ENCODE measurements at regions not wholly inside any gene's neighbourhood (a gene's known extent, or its start where the extent isn't known, plus 50 kb on each side); places are given as distances from the start of the nearest gene placed in this dataset.
A peak's percentile ranks its signal among the peaks of the same experiment; 100 is the strongest.

DNA sequence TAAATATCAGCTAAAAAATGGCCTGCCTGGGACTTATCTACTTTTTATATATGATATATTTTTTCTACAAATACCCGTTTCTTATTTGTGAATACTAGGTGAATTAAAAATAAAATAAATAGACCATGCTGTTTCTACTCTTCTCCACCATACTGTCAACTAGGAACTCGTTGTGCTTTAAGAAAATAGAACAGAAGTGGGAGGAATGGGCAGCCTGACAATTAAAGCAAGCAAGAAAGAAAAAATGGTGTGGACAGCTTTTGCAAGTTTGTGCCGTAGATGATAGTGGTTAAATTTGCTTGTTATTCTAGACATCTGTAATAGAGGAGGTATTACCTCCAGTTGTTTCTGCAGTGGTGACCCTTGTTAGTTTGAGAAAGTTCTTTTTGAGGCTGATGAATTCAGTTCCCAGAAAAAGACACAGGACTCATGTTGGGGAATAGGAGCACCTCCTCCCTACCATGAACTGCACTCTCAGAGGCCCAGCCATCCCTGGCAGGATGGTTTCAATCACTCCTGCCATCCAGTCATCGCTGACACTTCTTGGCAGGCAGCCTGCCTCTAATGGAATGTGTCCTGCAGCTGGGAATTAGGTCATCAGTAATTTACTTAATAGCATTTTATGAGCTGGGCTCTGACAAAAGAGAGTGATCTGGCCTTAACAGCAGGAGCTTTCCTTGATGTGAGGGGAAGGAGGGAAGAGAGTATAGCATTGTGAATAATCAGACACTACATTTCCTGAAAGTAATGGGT is 105.0 kb upstream of the GAP43 start:
- peak; percentile 91 for DNase-seq (ENCODE audit: low read depth)
- H3K36me3 ChIP-seq (ENCODE audit: control insufficient read depth, insufficient read depth, low read length): no peaks in the 10 kb centered on the region
- H3K27me3 ChIP-seq (ENCODE audit: control insufficient read depth, insufficient read depth, low read length): no peaks in the 10 kb centered on the region
- H3K4me3 ChIP-seq (ENCODE audit: low read depth, low read length): no peak overlapping the region
- TF ChIP-seq, protein P1, sequence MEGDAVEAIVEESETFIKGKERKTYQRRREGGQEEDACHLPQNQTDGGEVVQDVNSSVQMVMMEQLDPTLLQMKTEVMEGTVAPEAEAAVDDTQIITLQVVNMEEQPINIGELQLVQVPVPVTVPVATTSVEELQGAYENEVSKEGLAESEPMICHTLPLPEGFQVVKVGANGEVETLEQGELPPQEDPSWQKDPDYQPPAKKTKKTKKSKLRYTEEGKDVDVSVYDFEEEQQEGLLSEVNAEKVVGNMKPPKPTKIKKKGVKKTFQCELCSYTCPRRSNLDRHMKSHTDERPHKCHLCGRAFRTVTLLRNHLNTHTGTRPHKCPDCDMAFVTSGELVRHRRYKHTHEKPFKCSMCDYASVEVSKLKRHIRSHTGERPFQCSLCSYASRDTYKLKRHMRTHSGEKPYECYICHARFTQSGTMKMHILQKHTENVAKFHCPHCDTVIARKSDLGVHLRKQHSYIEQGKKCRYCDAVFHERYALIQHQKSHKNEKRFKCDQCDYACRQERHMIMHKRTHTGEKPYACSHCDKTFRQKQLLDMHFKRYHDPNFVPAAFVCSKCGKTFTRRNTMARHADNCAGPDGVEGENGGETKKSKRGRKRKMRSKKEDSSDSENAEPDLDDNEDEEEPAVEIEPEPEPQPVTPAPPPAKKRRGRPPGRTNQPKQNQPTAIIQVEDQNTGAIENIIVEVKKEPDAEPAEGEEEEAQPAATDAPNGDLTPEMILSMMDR (IDR thresholded peaks at IDR 0.05; ENCODE audit: insufficient read depth, low read length, poor library complexity, severe bottlenecking): no peak

DNA sequence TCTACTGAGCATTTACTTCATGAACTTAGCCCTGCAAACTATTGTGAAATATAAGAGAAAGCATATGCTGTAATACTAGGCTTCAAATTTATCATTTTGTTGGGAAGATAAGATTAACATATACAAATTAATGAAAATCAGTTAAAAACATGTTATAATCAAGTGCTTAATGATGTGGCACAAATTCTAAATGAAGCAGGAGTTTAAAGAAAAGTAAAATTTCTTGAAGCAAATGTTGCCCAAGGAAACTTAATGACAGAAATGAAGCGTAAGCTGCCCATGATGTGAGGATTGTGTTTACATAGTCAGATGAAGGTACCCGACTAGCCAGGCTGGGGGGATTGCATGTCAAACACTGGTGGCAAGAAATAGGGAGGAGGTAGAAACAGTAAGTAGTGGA is 103.1 kb upstream of the GAP43 start:
- TF ChIP-seq, protein P1 (IDR thresholded peaks at IDR 0.05; ENCODE audit: insufficient read depth, low read length, poor library complexity, severe bottlenecking): no peak
- Histone ChIP-seq H3K27me3 (ENCODE audit: control insufficient read depth, insufficient read depth, low read length) (no peaks in the 10 kb centered on the region), H3K36me3 (ENCODE audit: control insufficient read depth, insufficient read depth, low read length) (no peaks in the 10 kb centered on the region), H3K4me3 (ENCODE audit: low read depth, low read length) (no peak overlapping the region)
- no peak for DNase-seq (ENCODE audit: low read depth)

DNA sequence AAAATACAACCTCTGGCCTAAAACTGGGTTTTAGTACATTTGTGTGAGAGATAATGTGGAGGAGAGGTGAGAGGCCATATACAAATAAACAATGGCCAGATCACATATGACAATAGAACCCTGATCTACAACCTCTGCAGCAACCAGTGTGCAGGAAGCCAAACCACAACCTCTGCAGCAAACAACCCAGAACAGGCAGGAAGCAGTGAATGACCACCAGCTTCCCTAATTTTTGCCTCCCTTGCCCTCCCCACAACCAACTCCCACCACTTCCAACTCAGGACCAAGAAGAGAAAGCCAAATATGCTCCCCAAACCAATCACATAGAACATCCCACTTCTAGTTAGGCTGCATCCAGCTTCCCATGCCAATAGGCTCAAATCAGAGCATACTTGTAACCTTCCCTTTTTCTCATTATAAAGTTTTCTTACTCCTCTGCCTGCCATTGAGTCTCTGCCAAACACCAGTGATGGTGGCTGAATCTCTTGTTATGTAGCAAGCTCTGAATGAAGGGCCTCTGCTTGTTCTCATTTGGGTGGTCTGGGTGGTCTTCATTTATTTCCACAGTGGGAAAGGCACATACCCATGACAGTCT is 102.6 kb upstream of the GAP43 start:
- no peaks in the 10 kb centered on the region for H3K27me3 ChIP-seq (ENCODE audit: control insufficient read depth, insufficient read depth, low read length)
- no peak for DNase-seq (ENCODE audit: low read depth)
- H3K4me3 ChIP-seq (ENCODE audit: low read depth, low read length): no peak overlapping the region
- no peaks in the 10 kb centered on the region for H3K36me3 ChIP-seq (ENCODE audit: control insufficient read depth, insufficient read depth, low read length)
- TF ChIP-seq, protein P1 (IDR thresholded peaks at IDR 0.05; ENCODE audit: insufficient read depth, low read length, poor library complexity, severe bottlenecking): no peak

DNA sequence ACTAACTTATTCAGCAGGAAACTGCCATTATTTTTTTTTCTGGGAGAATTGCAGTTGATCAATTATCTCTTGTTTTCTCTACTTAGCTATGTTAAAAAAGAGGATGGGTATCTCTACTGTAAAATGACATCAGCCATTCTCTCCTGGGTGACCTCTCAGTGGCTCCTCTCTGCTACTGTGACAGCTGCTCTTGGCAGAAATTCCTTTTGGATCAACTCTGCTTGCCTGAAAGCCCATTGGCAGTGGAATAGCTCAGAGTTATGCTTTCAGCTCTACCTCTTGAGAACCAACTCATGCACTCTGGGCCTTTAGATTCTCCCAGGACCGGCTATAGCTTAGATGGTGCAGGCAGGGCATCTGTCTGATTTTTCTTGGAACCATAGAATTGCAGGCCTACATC is 99.9 kb upstream of the GAP43 start:
- no peaks in the 10 kb centered on the region for H3K27me3 ChIP-seq (ENCODE audit: control insufficient read depth, insufficient read depth, low read length)
- H3K4me3 ChIP-seq (ENCODE audit: low read depth, low read length): no peak overlapping the region
- TF ChIP-seq, protein P1 (IDR thresholded peaks at IDR 0.05; ENCODE audit: insufficient read depth, low read length, poor library complexity, severe bottlenecking): no peak
- H3K36me3 ChIP-seq (ENCODE audit: control insufficient read depth, insufficient read depth, low read length): no peaks in the 10 kb centered on the region
- DNase-seq (ENCODE audit: low read depth): no peak

DNA sequence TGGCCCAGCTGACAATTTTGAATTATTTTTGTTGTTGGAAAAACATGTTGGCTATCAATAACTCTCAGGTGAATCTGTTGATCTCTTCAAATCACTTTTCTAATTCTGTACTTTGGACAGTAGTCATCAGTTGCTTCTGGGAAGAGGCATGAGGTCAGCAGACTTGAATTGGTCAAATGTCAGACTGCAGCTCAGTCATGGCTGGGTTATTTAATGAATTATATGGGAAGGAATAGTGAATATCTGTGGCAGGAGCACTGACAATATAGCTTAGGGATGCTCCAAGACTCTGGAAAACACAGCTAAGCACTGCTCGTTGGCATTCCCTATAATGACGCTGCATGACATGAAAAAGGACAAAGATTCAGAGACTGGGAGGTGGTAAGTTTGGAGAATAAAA is 98.8 kb upstream of the GAP43 start:
- no peak for DNase-seq (ENCODE audit: low read depth)
- H3K4me3 ChIP-seq (ENCODE audit: low read depth, low read length): no peak overlapping the region
- H3K27me3 ChIP-seq (ENCODE audit: control insufficient read depth, insufficient read depth, low read length): no peaks in the 10 kb centered on the region
- TF ChIP-seq, protein P1 (IDR thresholded peaks at IDR 0.05; ENCODE audit: insufficient read depth, low read length, poor library complexity, severe bottlenecking): no peak
- H3K36me3 ChIP-seq (ENCODE audit: control insufficient read depth, insufficient read depth, low read length): no peaks in the 10 kb centered on the region

DNA sequence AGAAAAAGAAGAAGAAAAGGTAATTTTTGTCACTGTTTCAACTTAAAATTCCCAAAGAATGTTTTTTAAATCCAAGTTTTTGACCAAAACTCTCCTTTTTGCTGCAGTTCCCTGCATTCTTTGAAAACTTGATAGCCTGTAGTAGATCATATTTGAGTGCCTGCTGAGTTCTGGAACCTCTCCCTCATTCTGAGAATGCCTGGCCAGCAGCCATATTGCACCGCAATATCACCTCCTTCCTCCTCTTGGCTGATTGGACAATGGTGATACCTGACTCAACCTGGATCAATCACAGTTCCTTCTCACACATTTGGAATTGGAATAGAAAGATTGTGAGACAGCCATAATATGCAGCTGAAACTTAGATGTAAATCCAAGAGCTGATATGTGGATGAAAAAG is 97.6 kb upstream of the GAP43 start:
- no peak for DNase-seq (ENCODE audit: low read depth)
- no peak overlapping the region for H3K4me3 ChIP-seq (ENCODE audit: low read depth, low read length)

More for the DNA sequence above, 97.6 kb upstream of the GAP43 start:
- Histone ChIP-seq H3K27me3 (ENCODE audit: control insufficient read depth, insufficient read depth, low read length) (no peaks in the 10 kb centered on the region), H3K36me3 (ENCODE audit: control insufficient read depth, insufficient read depth, low read length) (no peaks in the 10 kb centered on the region)
- TF ChIP-seq, protein P1 (IDR thresholded peaks at IDR 0.05; ENCODE audit: insufficient read depth, low read length, poor library complexity, severe bottlenecking): no peak
